ENCODE measurements at regions not wholly inside any gene's neighbourhood (a gene's known extent, or its start where the extent isn't known, plus 50 kb on each side); places are given as distances from the start of the nearest gene placed in this dataset.

DNA sequence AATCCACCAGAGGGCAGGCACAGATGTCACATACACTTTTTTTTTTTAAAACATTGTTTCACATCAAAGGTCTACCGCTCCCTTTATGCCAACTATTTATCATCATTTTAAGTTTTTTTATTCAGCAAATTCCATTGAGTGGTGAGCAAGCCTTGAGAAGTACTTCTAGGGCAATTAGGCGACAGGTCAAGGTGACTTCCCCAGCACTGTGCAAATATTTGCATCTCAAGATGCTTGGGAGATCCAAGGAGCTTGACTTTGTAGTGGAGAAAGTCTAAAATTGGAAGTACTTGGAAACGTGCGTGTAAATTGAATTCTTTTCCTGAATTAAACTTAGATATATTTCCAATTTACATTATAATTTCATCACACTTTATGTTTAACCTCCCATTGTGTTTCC lies 211.1 kb downstream of the ICE1 start:
- no peak for DNase-seq (ENCODE audit: low read depth)
- TF ChIP-seq MYC (IDR thresholded peaks at IDR 0.05; ENCODE audit: low read depth, low read length) (no peak), POLR2A (IDR thresholded peaks at IDR 0.05; ENCODE audit: extremely low read depth, insufficient read length) (no peak)
- TF ChIP-seq, protein P1, sequence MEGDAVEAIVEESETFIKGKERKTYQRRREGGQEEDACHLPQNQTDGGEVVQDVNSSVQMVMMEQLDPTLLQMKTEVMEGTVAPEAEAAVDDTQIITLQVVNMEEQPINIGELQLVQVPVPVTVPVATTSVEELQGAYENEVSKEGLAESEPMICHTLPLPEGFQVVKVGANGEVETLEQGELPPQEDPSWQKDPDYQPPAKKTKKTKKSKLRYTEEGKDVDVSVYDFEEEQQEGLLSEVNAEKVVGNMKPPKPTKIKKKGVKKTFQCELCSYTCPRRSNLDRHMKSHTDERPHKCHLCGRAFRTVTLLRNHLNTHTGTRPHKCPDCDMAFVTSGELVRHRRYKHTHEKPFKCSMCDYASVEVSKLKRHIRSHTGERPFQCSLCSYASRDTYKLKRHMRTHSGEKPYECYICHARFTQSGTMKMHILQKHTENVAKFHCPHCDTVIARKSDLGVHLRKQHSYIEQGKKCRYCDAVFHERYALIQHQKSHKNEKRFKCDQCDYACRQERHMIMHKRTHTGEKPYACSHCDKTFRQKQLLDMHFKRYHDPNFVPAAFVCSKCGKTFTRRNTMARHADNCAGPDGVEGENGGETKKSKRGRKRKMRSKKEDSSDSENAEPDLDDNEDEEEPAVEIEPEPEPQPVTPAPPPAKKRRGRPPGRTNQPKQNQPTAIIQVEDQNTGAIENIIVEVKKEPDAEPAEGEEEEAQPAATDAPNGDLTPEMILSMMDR (IDR thresholded peaks at IDR 0.05; ENCODE audit: low read depth, low read length): no peak
- TF ChIP-seq, protein P2, sequence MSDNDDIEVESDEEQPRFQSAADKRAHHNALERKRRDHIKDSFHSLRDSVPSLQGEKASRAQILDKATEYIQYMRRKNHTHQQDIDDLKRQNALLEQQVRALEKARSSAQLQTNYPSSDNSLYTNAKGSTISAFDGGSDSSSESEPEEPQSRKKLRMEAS (IDR thresholded peaks at IDR 0.05; ENCODE audit: low read depth, low read length): no peak
- H3K4me3 ChIP-seq (ENCODE audit: low read depth, low read length): no peak overlapping the region

DNA sequence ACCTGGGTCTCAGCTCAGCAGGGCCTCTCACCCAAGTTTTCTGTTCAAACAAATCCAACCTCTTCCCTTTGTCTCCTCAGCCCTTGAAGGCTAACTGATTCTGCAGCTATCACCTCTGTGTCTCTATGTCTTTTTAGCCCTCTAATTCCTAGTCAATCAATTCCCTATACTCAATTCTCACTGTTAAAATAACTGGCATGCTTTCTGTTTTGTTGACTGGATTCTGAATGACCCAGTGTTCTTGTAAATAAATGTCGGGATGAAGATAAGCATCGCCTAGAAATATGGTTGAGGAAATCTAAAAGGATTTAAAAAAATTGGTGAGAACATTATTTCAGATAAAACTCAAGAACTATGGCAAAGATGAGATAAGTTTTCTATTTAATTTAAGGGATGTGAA lies 210.2 kb downstream of the ICE1 start:
- DNase-seq (ENCODE audit: low read depth): no peak
- H3K4me3 ChIP-seq (ENCODE audit: low read depth, low read length): no peak overlapping the region
- TF ChIP-seq POLR2A (IDR thresholded peaks at IDR 0.05; ENCODE audit: extremely low read depth, insufficient read length) (no peak), MYC (IDR thresholded peaks at IDR 0.05; ENCODE audit: low read depth, low read length) (no peak)
- TF ChIP-seq, protein P2 (IDR thresholded peaks at IDR 0.05; ENCODE audit: low read depth, low read length): no peak
- TF ChIP-seq, protein P1 (IDR thresholded peaks at IDR 0.05; ENCODE audit: low read depth, low read length): no peak

GRCh38 chr5:5629607-5629978 lies 207.1 kb downstream of the ICE1 start:
- DNase-seq (ENCODE audit: low read depth): peak; percentile 7
- no peak overlapping the region for H3K4me3 ChIP-seq (ENCODE audit: low read depth, low read length)
- TF ChIP-seq, protein P2 (IDR thresholded peaks at IDR 0.05; ENCODE audit: low read depth, low read length): no peak
- TF ChIP-seq, protein P1 (IDR thresholded peaks at IDR 0.05; ENCODE audit: low read depth, low read length): no peak
- no peak for TF ChIP-seq POLR2A (IDR thresholded peaks at IDR 0.05; ENCODE audit: extremely low read depth, insufficient read length)
- no peak for TF ChIP-seq MYC (IDR thresholded peaks at IDR 0.05; ENCODE audit: low read depth, low read length)

DNA sequence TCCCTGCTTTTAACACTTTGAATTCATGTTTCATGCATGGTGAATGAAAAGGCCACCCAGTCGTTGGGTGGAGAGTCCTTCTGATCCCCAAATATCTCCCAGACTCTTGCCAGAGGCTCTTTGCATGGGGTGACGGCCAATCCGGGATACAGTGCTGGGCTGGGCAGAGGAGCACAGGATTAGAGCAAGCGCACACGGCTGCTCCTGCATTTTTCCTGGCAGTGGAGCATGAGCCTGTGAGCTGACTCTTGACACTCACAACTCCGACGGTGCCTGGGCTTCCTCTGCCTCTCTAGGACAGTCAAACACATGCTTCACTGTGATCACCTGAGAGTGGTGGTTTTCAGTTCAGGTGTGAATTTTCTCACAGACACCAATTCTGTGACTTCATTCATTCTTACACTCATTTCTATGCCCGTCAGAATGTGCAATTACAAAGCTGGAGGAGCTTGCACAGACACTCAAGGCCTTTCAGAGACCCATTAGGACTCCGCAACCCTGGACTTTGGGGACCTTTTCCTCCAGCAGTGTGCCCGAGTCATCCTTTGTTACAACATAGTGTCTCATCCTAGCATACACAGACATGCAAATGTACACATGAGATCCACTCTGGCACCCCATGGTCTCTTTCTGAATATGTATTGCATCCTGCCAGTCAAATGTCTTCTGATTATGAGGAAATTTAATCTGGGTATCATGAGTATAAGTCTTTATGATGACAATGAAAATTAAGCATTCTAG lies 206.6 kb downstream of the ICE1 start:
- no peak for DNase-seq (ENCODE audit: low read depth)
- no peak for TF ChIP-seq MYC (IDR thresholded peaks at IDR 0.05; ENCODE audit: low read depth, low read length)
- TF ChIP-seq, protein P1 (IDR thresholded peaks at IDR 0.05; ENCODE audit: low read depth, low read length): no peak
- no peak for TF ChIP-seq POLR2A (IDR thresholded peaks at IDR 0.05; ENCODE audit: extremely low read depth, insufficient read length)
- TF ChIP-seq, protein P2 (IDR thresholded peaks at IDR 0.05; ENCODE audit: low read depth, low read length): no peak

DNA sequence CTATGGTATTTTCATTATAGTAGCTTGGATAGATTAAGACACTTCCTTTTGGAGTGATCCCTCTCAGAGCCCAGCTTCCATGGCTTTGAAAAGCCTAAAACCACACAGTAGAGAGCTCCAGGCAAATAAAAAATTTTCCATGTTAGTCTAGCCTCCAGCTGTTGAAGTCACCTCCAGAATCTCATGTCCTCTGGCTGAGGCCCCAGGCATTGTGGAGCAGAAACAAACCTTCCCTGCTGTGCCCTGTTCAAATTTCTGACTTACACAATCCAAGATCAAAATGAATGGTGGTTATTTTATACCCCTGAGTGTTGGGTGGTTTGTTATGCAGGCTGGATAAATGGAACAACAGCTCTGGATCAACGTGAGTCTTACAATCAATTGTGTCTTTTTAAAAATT lies 203.9 kb downstream of the ICE1 start:
- DNase-seq (ENCODE audit: low read depth): no peak
- no peak overlapping the region for H3K4me3 ChIP-seq (ENCODE audit: low read depth, low read length)
- TF ChIP-seq, protein P1 (IDR thresholded peaks at IDR 0.05; ENCODE audit: low read depth, low read length): no peak
- TF ChIP-seq, protein P2 (IDR thresholded peaks at IDR 0.05; ENCODE audit: low read depth, low read length): no peak
- TF ChIP-seq POLR2A (IDR thresholded peaks at IDR 0.05; ENCODE audit: extremely low read depth, insufficient read length) (no peak), MYC (IDR thresholded peaks at IDR 0.05; ENCODE audit: low read depth, low read length) (no peak)

More for the DNA sequence above, 206.6 kb downstream of the ICE1 start:
- H3K4me3 ChIP-seq (ENCODE audit: low read depth, low read length): no peak overlapping the region

All from NB4 (cell line).